ENCODE measurements at regions not wholly inside any gene's neighbourhood (a gene's known extent, or its start where the extent isn't known, plus 50 kb on each side); places are given as distances from the start of the nearest gene placed in this dataset.

GRCh38 chr16:5835876-5836275, 738.3 kb upstream of the EEF2KMT start:
- Histone ChIP-seq H3K9me3 (peaks cover 0 to 3% (median 0%) of the 10 kb centered on the region in 12 donors), H3K27ac (no peak overlapping the region), H3K4me1 (no peaks in the 10 kb centered on the region), H3K36me3 (no peaks in the 10 kb centered on the region), H3K4me3 (no peak overlapping the region), H3K27me3 (no peaks in the 10 kb centered on the region)
- intact Hi-C loops (cut with DNase I), result loop anchor here in 1 of 10 donors (10.0 kb wide), 1 partner anchor 59 kb away; no protein-coding TSS in a partner anchor
- no peak for TF ChIP-seq POLR2A (IDR thresholded peaks at IDR 0.05)
- TF ChIP-seq CTCF (IDR thresholded peaks at IDR 0.05), result no peak
- ATAC-seq, result no peak
- WGBS, 4 donors, result 64 to 83% (median 82%) methylated on average over 8 of the region's 8 CpGs
- DNase-seq, result no peak

DNA sequence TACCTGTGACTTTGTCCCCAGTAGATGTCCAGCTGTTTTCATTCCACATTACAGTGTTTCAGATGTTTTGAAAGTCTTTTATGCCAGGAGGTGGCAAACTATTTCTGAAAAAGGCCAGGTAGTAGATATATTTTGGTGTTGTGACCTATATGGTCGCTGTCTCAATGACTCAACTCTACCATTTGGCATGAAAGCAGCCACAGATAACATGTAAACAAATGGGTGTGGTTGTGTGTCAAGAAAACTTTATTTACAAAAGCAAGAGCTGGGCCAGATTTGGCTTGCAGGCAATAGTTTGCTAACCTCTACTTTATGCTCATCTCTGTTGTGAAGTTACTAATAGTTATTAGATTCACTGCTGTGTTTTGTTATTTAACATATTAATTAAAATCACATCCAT, 728.7 kb upstream of the EEF2KMT start:
- DNase-seq, result no peak
- Histone ChIP-seq H3K27me3 (no peaks in the 10 kb centered on the region), H3K36me3 (no peaks in the 10 kb centered on the region), H3K4me1 (no peaks in the 10 kb centered on the region), H3K4me3 (no peak overlapping the region), H3K27ac (no peak overlapping the region), H3K9me3 (no peaks in the 10 kb centered on the region)
- intact Hi-C loops (cut with DNase I), result no loop called here
- TF ChIP-seq CTCF (IDR thresholded peaks at IDR 0.05), result no peak
- no peak for TF ChIP-seq POLR2A (IDR thresholded peaks at IDR 0.05)
- ATAC-seq, result no peak
- 54 to 74% (median 62%) methylated on average over 1 of the region's 1 CpG for WGBS, 4 donors

GRCh38 chr16:5820472-5820871, 722.9 kb upstream of the EEF2KMT start:
- WGBS, 4 donors, result 77 to 86% (median 80%) methylated on average over 13 of the region's 13 CpGs
- no peak overlapping the region for H3K4me3 ChIP-seq
- DNase-seq, result no peak
- no peaks in the 10 kb centered on the region for H3K4me1 ChIP-seq
- TF ChIP-seq CTCF (IDR thresholded peaks at IDR 0.05) (no peak), POLR2A (IDR thresholded peaks at IDR 0.05) (no peak)
- H3K9me3 ChIP-seq, result no peaks in the 10 kb centered on the region
- intact Hi-C loops (cut with DNase I), result no loop called here
- no peaks in the 10 kb centered on the region for H3K36me3 ChIP-seq
- H3K27ac ChIP-seq, result no peak overlapping the region
- no peak for ATAC-seq
- no peaks in the 10 kb centered on the region for H3K27me3 ChIP-seq

- ATAC-seq (no peak), DNase-seq (no peak)
- Histone ChIP-seq H3K27ac (no peak overlapping the region), H3K4me1 (no peaks in the 10 kb centered on the region), H3K4me3 (no peak overlapping the region), H3K9me3 (peaks cover 0 to 6% (median 0%) of the 10 kb centered on the region in 12 donors), H3K27me3 (no peaks in the 10 kb centered on the region), H3K36me3 (no peaks in the 10 kb centered on the region)
- no peak for TF ChIP-seq CTCF (IDR thresholded peaks at IDR 0.05)
- no peak for TF ChIP-seq POLR2A (IDR thresholded peaks at IDR 0.05)
- WGBS, 4 donors, result 64 to 68% (median 66%) methylated on average over 6 of the region's 6 CpGs
- intact Hi-C loops (cut with DNase I), result no loop called here
These were observed 718.1 kb upstream of the EEF2KMT start for GRCh38 chr16:5815570-5816237.

Measured in heart left ventricle (tissue), 16 donors.